ENCODE measurements at regions not wholly inside any gene's neighbourhood (a gene's known extent, or its start where the extent isn't known, plus 50 kb on each side); places are given as distances from the start of the nearest gene placed in this dataset.

- Mint-ChIP-seq H3K4me3 (no peak overlapping the region), H3K9me3 (no peaks in the 10 kb centered on the region), H3K27me3 (no peaks in the 10 kb centered on the region), H3K36me3 (ENCODE audit: low read depth) (no peaks in the 10 kb centered on the region), H3K27ac (no peak overlapping the region), H3K4me1 (ENCODE audit: low read depth) (no peaks in the 10 kb centered on the region)
- no peaks in the 10 kb centered on the region for H3K9me3 ChIP-seq (ENCODE audit: control insufficient read depth in 1 of 2, insufficient read depth in 1 of 2, low read length in 2 of 2)
- H3K36me3 ChIP-seq (ENCODE audit: insufficient read depth, low read length) = no peaks in the 10 kb centered on the region
- no peaks in the 10 kb centered on the region for H3K4me1 ChIP-seq (ENCODE audit: insufficient read depth, low read length)
- H3K4me3 ChIP-seq (ENCODE audit: low read length) = no peak overlapping the region
- DNase-seq = no peak
- TF ChIP-seq CTCF (IDR thresholded peaks at IDR 0.05) = no peak
- intact Hi-C loops (cut with DNase I, micrococcal nuclease) = no loop called here
- no peak overlapping the region for H3K27ac ChIP-seq (ENCODE audit: low read depth in 1 of 2, low read length in 2 of 2)
- ChIA-PET POLR2A (no interaction called here), CTCF (no interaction called here)
- H3K27me3 ChIP-seq (ENCODE audit: control insufficient read depth in 1 of 2, insufficient read depth in 2 of 2, low read length in 2 of 2) = peaks cover 0 to 2% of the 10 kb centered on the region in 2 experiments
- ATAC-seq (ENCODE audit: poor library complexity) = no peak
Observed at GRCh38 chr10:71158251-71158650, 54.1 kb upstream of the UNC5B start.

DNA sequence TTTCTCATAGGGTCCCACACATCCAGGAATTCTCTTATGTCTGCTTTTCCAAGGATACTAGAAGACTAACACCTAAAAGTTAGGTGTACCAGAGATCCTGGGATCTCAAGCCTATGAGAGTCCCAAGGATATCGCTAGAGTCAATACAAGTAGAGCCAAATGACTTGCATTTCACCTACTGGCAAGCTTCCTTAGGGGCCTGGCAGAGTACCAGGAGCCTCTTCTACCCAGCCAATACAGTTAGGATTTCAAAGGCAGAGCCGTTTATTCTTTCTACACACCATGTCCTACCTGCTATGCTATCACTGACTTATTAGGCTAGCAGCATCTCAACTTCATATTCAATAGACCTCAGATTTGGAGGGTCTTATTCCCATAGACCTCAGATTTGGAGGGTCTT is 53.5 kb upstream of the UNC5B start:
- no peaks in the 10 kb centered on the region for H3K4me1 Mint-ChIP-seq (ENCODE audit: low read depth)
- no peak overlapping the region for H3K4me3 ChIP-seq (ENCODE audit: low read length)
- TF ChIP-seq CTCF (IDR thresholded peaks at IDR 0.05) = no peak
- H3K4me1 ChIP-seq (ENCODE audit: insufficient read depth, low read length) = no peaks in the 10 kb centered on the region
- H3K9me3 ChIP-seq (ENCODE audit: control insufficient read depth in 1 of 2, insufficient read depth in 1 of 2, low read length in 2 of 2) = no peaks in the 10 kb centered on the region
- CTCF ChIA-PET = no interaction called here
- intact Hi-C loops (cut with DNase I, micrococcal nuclease) = no loop called here
- H3K27me3 Mint-ChIP-seq = no peaks in the 10 kb centered on the region
- no peaks in the 10 kb centered on the region for H3K9me3 Mint-ChIP-seq
- H3K36me3 ChIP-seq (ENCODE audit: insufficient read depth, low read length) = no peaks in the 10 kb centered on the region
- H3K36me3 Mint-ChIP-seq (ENCODE audit: low read depth) = no peaks in the 10 kb centered on the region
- no peak for DNase-seq
- H3K27ac Mint-ChIP-seq = no peak overlapping the region
- no peak overlapping the region for H3K4me3 Mint-ChIP-seq
- peaks cover 0 to 2% of the 10 kb centered on the region in 2 experiments for H3K27me3 ChIP-seq (ENCODE audit: control insufficient read depth in 1 of 2, insufficient read depth in 2 of 2, low read length in 2 of 2)
- H3K27ac ChIP-seq (ENCODE audit: low read depth in 1 of 2, low read length in 2 of 2) = no peak overlapping the region
- ATAC-seq (ENCODE audit: poor library complexity) = no peak
- POLR2A ChIA-PET = no interaction called here

DNA sequence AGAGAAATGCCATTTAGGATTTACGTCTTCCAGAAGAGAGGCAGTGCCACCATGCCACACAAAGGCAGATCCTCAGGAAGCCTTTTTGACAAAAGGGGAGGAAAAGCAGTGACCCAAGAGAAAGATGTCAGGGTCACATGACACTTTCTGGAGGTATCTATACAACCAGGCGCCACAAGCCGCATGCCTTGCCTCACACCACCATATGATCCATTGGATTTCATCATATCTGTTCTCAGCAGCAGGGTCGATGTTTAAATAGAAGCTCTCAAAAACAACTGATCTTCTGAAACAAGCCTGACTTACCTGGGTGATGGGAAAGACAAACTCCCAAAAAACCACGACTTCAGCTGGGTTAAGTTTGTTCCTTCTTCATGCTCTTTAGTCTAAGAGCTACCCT is 52.5 kb upstream of the UNC5B start:
- no peaks in the 10 kb centered on the region for H3K27me3 Mint-ChIP-seq
- H3K9me3 Mint-ChIP-seq = no peaks in the 10 kb centered on the region
- no peak overlapping the region for H3K4me3 Mint-ChIP-seq
- H3K9me3 ChIP-seq (ENCODE audit: control insufficient read depth in 1 of 2, insufficient read depth in 1 of 2, low read length in 2 of 2) = no peaks in the 10 kb centered on the region
- H3K27me3 ChIP-seq (ENCODE audit: control insufficient read depth in 1 of 2, insufficient read depth in 2 of 2, low read length in 2 of 2) = peaks cover 0 to 2% of the 10 kb centered on the region in 2 experiments
- TF ChIP-seq CTCF (IDR thresholded peaks at IDR 0.05) = no peak
- H3K4me1 Mint-ChIP-seq (ENCODE audit: low read depth) = no peaks in the 10 kb centered on the region
- H3K36me3 ChIP-seq (ENCODE audit: insufficient read depth, low read length) = no peaks in the 10 kb centered on the region
- no peak overlapping the region for H3K27ac ChIP-seq (ENCODE audit: low read depth in 1 of 2, low read length in 2 of 2)
- DNase-seq (no peak), ATAC-seq (ENCODE audit: poor library complexity) (no peak)
- H3K4me1 ChIP-seq (ENCODE audit: insufficient read depth, low read length) = no peaks in the 10 kb centered on the region
- ChIA-PET POLR2A (no interaction called here), CTCF (no interaction called here)
- no peaks in the 10 kb centered on the region for H3K36me3 Mint-ChIP-seq (ENCODE audit: low read depth)
- H3K4me3 ChIP-seq (ENCODE audit: low read length) = no peak overlapping the region
- intact Hi-C loops (cut with DNase I, micrococcal nuclease) = loop anchor here in 1 of 2 experiments (10.0 kb wide), 1 partner anchor 1365 kb away; no protein-coding TSS in a partner anchor
- no peak overlapping the region for H3K27ac Mint-ChIP-seq

Measured in CD4-positive, alpha-beta T cell (primary cell).